Heart right ventricle (tissue), 16 donors: ENCODE measurements at regions not wholly inside any gene's neighbourhood (a gene's known extent, or its start where the extent isn't known, plus 50 kb on each side); places are given as distances from the start of the nearest gene placed in this dataset.
"Not testable (repeated sequence)": the region's sequence is repeated elsewhere in the genome, so short reads cannot be mapped to it uniquely, and the experiment has no call there.

Experiments used
- ATAC-seq, 8 donors: fragments of 200-7000 bp; cut with Tn5 transposase; one replicate each; pipeline ENCODE4 v1.9.1; 2020; ENCODE audit warnings: mild to moderate bottlenecking in 8 of 8, moderate library complexity in 8 of 8, moderate number of reproducible peaks in 1 of 8
- DNase-seq, 2 donors: peaks; one replicate each; pipeline ENCODE4 v3.0.0-alpha.2; 2020
- H3K27ac ChIP-seq, 10 donors: fragments of 200-600 bp; sonication (generic) in 2 of 10; one replicate each; pipeline versions ENCODE4 v1.5.0 to v1.8.0; 2020 to 2022; ENCODE audit warnings: mild to moderate bottlenecking in 3 of 10
- H3K27me3 ChIP-seq, 7 donors: fragments of 200-600 bp; one replicate each; pipeline ENCODE4 v1.8.0; 2021 to 2022; ENCODE audit warnings: mild to moderate bottlenecking in 2 of 7
- H3K36me3 ChIP-seq, 9 donors: fragments of 200-600 bp; sonication (generic) in 1 of 9; one replicate each; pipeline versions ENCODE4 v1.5.0 to v1.8.0; 2020 to 2022; ENCODE audit warnings: mild to moderate bottlenecking in 2 of 9
- H3K4me1 ChIP-seq, 9 donors: fragments of 200-600 bp; sonication (generic) in 1 of 9; one replicate each; pipeline versions ENCODE4 v1.5.0 to v1.8.0; 2020 to 2022; ENCODE audit warnings: mild to moderate bottlenecking in 4 of 9
- H3K4me3 ChIP-seq, 10 donors: fragments of 200-600 bp; sonication (generic) in 2 of 10; one replicate each; pipeline versions ENCODE4 v1.5.0 to v1.8.0; 2020 to 2022; ENCODE audit warnings: mild to moderate bottlenecking in 7 of 10, moderate library complexity in 2 of 10
- H3K9me3 ChIP-seq, 11 donors: fragments of 200-600 bp in 10 of 11; sonication (generic) in 2 of 11; one replicate each; pipeline versions ENCODE4 v1.5.0 to v1.8.0; 2013 to 2022; ENCODE audit warnings: mild to moderate bottlenecking in 2 of 11, control low read depth in 1 of 11, moderate library complexity in 1 of 11
- WGBS, 2 donors: extraction: QIAGEN DNeasy Blood & Tissue Kit; methylation state at CpG; one replicate each; pipeline ENCODE4 v1.1.7; 2013; ENCODE audit warnings: inconsistent platforms in 1 of 2; 5-methylcytosine and 5-hydroxymethylcytosine counted together
- intact Hi-C, 10 donors: fragments of 100-400 bp; cut with DNase I; formaldehyde crosslinking; loops; one replicate each; pipeline versions ENCODE4 v1.11.1 to v1.14.2; 2022
- donor health status: Arrhythmogenic right ventricular cardiomyopathy.
- donor health status: ischemic (EF 13 %, LVEDD 7.1; RV severe dilation, severe dysfunction).
- donor health status: healthy with polysubstance abuse.
- donor health status: DM: no; HTN: yes; CAD: no.
- donor health status: DM: no; HTN: no; CAD: no.
- donor health status: ischemic (EF 25% LVEDD 6.9; RV normal size, moderate dysfunction).
- donor health status: ischemic (EF 25% LVEDD 5.7; RV mildly dilated, moderate dysfunction).
- donor health status: healthy.
- donor health status: DM: yes; HTN: yes; CAD: no.
- donor health status: Ischemic cardiomyopathy.
- donor health status: ischemic (EF 35%, LVEDD 5.7; RV mildly dilated, moderate dysfunction).
- donor health status: nonischemic (EF 11% LVEDD 7.7; RV severe dilation, severe dysfunction).
- donor health status: DM: yes; HTN: yes; CAD: no.
- donor health status: PGD.
- donor health status: ischemic (EF 29% LVEDD 5.4; RV normal size, mild dysfunction).
- donor health status: nonischemic (EF 23%, LVEDD 6.1; RV moderate dilation, normal function).

DNA sequence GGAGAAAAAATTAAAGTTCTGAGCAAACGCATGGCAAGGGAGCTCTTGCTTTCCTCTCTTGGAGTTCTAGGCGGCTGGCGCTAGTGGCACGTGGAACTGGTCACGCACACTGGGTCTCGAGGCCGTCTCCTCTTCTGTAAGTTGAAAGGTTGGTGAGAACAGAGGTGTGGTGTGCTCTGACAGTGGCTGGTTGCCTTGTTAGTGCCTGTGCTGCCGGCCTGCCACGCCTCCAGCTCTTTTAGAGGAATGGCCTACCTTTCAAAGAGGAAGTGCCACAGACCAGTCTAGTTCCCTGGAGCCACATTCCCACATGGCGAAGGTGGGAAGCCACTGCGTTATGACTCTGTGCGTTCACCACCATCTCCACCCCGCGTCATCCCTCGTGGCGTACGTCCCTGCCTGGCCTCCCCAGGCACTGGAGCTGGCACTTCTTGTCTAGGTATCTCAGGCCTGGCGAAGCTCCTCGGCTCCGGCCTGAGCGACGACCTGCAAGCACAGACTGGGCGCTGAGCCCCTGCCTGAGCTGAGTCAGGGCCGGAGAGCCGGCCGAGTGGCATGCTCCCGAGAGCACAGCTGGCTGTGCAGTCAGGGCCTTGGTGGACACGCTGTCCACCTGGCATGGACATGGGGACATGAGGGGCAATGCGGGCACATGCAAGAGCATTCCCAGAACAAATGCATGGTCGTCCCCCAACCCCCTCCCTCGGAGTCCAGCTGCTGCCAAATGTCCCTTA, 4453.1 kb upstream of the TPTE start:
- intact Hi-C loops, H3K27ac ChIP-seq, ATAC-seq, DNase-seq, H3K4me3 ChIP-seq, H3K27me3 ChIP-seq, H3K9me3 ChIP-seq, H3K36me3 ChIP-seq, H3K4me1 ChIP-seq: not testable (repeated sequence)
- WGBS, 2 donors, result no CpG with 5 or more reads among the region's 31 CpGs

DNA sequence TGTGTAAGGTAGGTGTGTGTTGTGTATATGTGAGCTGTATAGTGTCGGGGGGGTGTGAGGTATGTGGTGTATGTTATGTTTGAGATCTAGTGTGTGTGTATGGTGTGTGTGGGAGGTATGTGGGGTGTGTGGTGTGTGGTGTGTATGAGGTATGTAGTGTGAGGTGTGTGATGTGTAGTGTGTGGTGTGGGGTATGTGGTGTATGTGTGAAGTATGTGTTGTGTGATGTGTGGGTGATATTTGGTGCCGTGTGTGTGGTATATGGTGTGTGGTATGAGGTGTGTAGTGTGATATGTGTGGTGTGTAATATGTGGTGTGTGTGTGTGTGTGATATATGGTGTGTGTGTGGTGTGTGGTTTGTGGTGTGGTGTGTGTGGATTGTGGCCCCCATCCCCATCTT, 4451.2 kb upstream of the TPTE start:
- H3K4me1 ChIP-seq, H3K36me3 ChIP-seq, DNase-seq, intact Hi-C loops, H3K4me3 ChIP-seq, H3K9me3 ChIP-seq, H3K27ac ChIP-seq, H3K27me3 ChIP-seq, ATAC-seq: not testable (repeated sequence)
- WGBS, 2 donors, result 96 to 100% methylated on average over 1 of the region's 2 CpGs

DNA sequence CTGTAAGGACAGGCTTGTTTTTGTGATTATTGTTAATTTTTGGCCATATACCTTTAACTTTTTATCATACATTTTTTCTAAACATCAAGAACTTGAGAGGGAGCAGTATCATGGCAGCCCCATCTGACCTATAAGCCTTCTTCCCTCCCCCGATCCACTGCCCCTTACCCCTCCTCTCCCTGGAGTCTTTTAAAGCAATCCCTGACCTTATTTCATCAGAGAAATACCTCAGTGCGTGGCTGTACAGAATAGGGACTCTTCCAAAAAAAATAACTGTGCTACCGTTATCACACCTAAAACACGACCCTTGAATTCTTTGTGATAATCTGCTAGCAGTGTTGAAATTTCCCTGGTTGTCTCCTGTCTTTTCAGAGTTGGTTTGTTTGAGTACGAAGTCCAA, 4448.7 kb upstream of the TPTE start:
- H3K27me3 ChIP-seq, ATAC-seq, H3K27ac ChIP-seq, DNase-seq, H3K36me3 ChIP-seq, H3K9me3 ChIP-seq, H3K4me1 ChIP-seq, H3K4me3 ChIP-seq, intact Hi-C loops: not testable (repeated sequence)
- no CpG with 5 or more reads among the region's 5 CpGs for WGBS, 2 donors

DNA sequence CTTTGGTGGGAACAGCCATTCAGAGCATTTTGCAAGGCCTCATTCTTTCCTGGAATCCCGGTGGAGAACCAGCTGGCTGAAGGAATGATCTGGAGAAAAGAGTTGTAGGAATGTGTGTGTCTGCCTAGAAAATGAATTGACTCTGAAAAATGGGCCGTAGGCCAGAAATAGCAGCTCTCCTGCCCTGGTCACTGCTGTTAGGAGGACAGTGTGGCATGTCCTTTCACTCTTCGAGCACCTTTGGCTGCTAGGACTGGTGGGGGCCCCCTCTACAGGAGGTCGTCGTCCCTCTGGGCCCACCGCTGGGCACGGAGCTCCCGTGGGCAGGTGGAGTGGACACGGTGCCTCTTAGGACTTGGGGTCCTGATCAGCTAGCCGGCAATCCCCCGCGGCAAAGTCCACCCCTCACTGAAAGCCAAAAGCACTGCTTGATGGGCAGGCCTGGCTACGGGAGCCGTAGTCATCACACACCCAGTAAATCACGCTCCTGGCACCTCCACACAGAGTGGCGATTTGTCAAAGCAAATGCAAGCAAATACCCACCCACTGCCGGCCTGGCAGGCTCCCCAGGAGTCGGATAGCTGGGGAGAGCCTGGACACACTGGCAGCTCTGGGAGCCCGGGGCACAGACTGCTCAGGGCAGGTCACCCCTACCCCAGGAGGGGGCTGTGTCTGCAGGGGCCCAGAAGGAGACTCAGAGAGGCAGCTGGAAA, 4447.2 kb upstream of the TPTE start:
- H3K4me1 ChIP-seq, H3K27ac ChIP-seq, H3K27me3 ChIP-seq, H3K36me3 ChIP-seq, H3K4me3 ChIP-seq, H3K9me3 ChIP-seq, intact Hi-C loops, DNase-seq: not testable (repeated sequence)
- no CpG with 5 or more reads among the region's 19 CpGs for WGBS, 2 donors
- peak in 1 of 8 donors; percentile 42 for ATAC-seq

DNA sequence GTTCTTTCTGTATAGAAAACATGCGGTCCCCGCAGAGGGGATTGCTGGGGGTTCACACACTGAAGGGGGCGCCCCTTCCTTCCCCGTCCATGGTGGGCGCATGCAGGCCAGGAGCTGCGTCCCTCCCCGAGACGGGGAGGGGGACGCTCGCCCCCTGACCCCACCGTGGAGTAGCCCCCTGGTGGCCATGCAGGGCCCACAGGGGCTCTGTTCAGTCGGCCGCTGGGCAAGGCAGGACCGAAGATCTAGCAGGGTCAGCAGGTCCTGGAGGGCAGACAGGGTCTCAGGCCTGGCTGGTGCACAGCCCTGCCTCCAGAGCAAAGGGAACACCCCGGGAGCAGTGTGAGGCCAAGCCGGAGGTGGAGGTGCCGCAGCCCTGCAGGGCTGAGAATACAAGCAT, 4446.4 kb upstream of the TPTE start:
- H3K9me3 ChIP-seq, intact Hi-C loops, H3K36me3 ChIP-seq, H3K4me3 ChIP-seq, ATAC-seq, H3K27me3 ChIP-seq, H3K4me1 ChIP-seq, DNase-seq, H3K27ac ChIP-seq: not testable (repeated sequence)
- no CpG with 5 or more reads among the region's 17 CpGs for WGBS, 2 donors

DNA sequence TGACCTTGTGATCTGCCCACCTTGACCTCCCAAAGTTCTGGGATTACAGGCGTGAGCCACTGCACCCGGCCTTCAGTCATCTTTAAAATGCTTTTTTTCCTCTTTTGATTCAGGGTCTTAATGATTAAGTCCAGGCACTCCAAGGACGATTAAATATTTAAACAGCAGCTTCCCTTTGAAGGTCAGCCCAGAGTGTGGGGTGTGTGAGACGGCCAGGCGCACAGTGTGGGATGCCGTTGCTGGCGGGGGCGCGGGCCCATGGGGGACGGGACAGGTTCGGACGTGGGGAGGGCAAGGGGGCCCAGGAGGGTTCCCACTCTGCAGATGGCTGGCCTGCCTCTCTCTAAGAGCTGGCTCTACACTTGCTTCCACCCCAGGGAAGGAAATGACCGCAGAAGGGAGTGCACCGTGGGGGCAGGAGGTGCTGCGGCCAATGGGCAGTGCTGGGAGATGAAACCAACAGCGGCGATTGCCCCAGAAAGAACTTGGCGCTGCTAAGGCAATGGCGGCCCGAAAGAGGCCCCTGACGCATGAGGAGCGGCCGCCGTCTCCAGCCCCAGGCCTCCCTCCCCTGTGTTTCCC, 4445.7 kb upstream of the TPTE start:
- ATAC-seq, result peak in 5 of 8 donors; percentile 35 to 46 (median 43)
- DNase-seq, H3K36me3 ChIP-seq, H3K4me1 ChIP-seq, H3K9me3 ChIP-seq, H3K27me3 ChIP-seq, intact Hi-C loops, H3K27ac ChIP-seq, H3K4me3 ChIP-seq: not testable (repeated sequence)
- no CpG with 5 or more reads among the region's 24 CpGs for WGBS, 2 donors

DNA sequence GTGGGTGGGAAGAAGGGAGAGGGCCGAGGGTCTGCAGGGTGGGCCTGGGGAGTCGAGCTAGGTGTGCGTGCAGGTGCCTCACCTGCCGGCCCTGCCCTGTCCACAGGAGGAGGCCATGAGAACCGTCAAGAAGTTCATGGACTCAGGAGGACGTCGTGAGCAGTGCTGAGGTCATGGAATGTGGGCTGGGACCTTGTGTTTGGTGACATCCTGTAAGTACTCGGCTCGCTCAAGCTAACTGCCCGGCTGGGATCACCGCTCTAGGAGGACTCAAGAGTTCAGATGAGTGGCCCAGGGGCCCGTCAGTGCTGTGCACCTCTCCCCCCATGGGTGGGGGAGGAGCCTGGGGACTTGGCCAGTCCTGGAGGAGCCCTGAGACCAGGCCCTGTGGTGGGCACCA, 4444.0 kb upstream of the TPTE start:
- H3K27me3 ChIP-seq, ATAC-seq, H3K4me1 ChIP-seq, H3K4me3 ChIP-seq, H3K9me3 ChIP-seq, H3K27ac ChIP-seq, DNase-seq, intact Hi-C loops, H3K36me3 ChIP-seq: not testable (repeated sequence)
- WGBS, 2 donors, result no CpG with 5 or more reads among the region's 12 CpGs

DNA sequence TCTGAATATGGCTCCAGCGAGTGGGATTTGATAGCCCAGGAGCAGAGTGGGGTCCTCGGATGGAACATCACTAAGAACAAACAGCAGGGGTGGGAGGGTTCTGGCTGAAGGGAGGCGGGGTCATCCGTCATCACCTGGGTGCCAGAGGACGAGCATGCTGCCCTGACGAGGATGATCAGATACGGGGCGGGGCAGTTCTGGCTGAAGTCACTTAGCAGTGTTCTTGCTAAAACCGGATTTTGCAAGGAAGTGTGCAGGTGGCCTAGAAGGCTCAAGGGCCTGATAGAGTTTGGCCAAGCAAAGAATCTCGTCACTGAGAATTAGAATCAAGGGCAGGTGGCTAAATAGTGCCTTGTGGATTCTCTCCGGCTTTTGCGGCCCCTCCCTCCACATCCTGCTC, 4442.5 kb upstream of the TPTE start:
- H3K27ac ChIP-seq, DNase-seq, H3K36me3 ChIP-seq, intact Hi-C loops, ATAC-seq, H3K4me3 ChIP-seq, H3K9me3 ChIP-seq, H3K4me1 ChIP-seq, H3K27me3 ChIP-seq: not testable (repeated sequence)
- WGBS, 2 donors, result 73% methylated on average over 6 of the region's 12 CpGs; no CpG with 5 or more reads in 1 of the 2 donors

DNA sequence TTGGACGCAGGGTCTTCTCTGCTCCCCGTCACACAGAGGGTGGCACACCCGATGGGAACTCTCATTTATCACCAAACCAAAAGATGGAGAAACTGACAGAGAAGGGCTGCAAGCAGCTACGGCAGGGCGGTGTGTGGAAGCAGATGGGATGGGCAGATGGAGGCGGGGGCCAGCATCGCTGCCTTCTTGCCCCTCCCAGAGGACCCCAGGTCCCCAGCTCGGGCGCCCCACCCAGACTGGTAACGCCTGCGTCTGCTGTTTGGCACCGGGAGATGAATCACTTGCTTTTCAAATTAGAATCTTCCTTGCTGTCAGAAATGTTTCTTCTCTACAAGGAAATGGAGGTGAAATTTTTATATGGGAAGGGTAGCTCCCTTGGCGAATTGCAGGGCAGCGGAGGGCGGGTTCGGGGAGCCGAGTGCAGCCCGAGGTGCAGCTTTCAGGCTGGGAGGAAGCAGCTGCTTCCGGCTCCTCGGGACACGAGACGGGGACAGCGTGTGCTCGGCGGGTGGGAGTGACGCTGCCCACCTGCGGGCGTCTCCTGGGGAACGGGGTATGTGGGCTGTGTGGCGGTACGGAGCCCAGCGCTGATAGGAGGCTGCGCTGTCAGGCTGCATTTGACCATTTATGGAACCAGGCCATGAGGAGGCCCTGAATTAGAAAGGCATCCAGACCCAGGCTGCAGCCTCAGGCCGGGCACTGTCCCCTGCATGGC, 4440.3 kb upstream of the TPTE start:
- H3K36me3 ChIP-seq, H3K27ac ChIP-seq, H3K4me3 ChIP-seq, H3K4me1 ChIP-seq, H3K9me3 ChIP-seq, H3K27me3 ChIP-seq, DNase-seq, intact Hi-C loops: not testable (repeated sequence)
- WGBS, 2 donors, result no CpG with 5 or more reads among the region's 34 CpGs
- peak; percentile 59 to 91 (median 79) for ATAC-seq

DNA sequence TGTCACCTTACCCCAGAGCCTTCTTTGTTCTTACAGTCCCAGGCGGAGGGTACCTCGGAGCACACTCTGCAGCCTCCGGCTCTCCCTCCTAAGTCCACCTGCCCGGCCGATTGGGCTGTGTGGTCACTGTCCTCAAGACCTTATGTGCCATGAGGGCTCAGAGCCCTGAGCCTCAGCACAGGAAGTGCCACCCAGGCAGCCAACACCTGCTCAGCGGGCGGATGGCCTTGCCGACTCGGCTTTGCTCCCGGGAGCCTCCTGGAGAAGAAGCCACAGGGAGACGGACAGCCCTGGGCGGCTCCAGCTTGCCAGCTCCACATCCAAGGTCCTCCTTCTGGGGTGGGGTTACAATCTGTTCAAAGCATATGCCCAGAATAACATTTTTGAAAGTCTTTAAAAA, 4439.2 kb upstream of the TPTE start:
- DNase-seq, H3K4me1 ChIP-seq, H3K27ac ChIP-seq, ATAC-seq, H3K4me3 ChIP-seq, H3K27me3 ChIP-seq, intact Hi-C loops, H3K36me3 ChIP-seq, H3K9me3 ChIP-seq: not testable (repeated sequence)
- no CpG with 5 or more reads among the region's 12 CpGs for WGBS, 2 donors

DNA sequence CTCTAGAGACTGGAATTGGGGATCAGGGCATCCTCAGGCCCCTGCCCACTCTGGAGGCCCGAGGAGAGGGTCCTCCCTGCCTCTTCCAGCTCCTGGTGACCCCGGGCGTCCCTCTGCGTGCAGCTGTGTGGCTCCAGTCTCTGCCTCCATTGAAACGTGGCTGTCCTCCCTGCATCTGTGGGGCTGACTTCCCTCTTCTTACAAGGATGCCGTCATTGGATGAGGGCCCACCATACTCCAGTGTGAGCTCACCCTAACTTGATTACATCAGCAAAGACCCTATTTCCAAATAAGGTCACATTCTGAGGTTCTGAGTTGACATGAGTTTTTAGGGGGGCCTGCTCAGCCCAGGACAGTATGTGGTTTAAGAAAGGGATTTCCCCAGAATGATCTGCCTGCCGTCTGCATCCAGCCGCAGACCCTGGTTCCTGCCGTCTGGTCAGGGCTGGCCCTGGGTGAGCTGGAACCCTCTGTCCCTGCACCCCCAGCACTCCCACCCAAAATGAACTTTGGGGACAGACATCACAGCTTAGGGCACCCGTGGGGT, 4437.7 kb upstream of the TPTE start:
- DNase-seq, H3K4me1 ChIP-seq, H3K9me3 ChIP-seq, H3K36me3 ChIP-seq, H3K27ac ChIP-seq, ATAC-seq, intact Hi-C loops, H3K27me3 ChIP-seq, H3K4me3 ChIP-seq: not testable (repeated sequence)
- no CpG with 5 or more reads among the region's 10 CpGs for WGBS, 2 donors
